ENCODE measurements at regions not wholly inside any gene's neighbourhood (a gene's known extent, or its start where the extent isn't known, plus 50 kb on each side); places are given as distances from the start of the nearest gene placed in this dataset.

GRCh38 chr9:86563936-86564335 lies 209.7 kb upstream of the TUT7 start:
- no peak for TF ChIP-seq CTCF (IDR thresholded peaks at IDR 0.05; ENCODE audit: insufficient read depth, low read depth, low read length)
- TF ChIP-seq EZH2 (IDR thresholded peaks at IDR 0.05; ENCODE audit: insufficient read depth, low read length): no peak

All from astrocyte (in vitro differentiated cells and primary cell).